PC-9 (cell line): ENCODE measurements at regions not wholly inside any gene's neighbourhood (a gene's known extent, or its start where the extent isn't known, plus 50 kb on each side); places are given as distances from the start of the nearest gene placed in this dataset.

Source experiments
- EZH2 ChIP-seq: fragments of 200-600 bp; sonication (generic); IDR thresholded peaks from 2 replicates; pipeline ENCODE4 v1.8.0; 2017; ENCODE audit warnings: antibody characterized with exemption, low read depth
- TF ChIP-seq, protein P1 (sequence below): fragments of 200-600 bp; sonication (generic); conservative IDR thresholded peaks from 2 replicates; pipeline ENCODE4 v1.6.1; 2017; ENCODE audit warnings: mixed run types, antibody characterized with exemption, mild to moderate bottlenecking, moderate library complexity

GRCh38 chr3:139732729-139733128 lies 55.0 kb upstream of the NMNAT3 start:
- TF ChIP-seq, protein P1, sequence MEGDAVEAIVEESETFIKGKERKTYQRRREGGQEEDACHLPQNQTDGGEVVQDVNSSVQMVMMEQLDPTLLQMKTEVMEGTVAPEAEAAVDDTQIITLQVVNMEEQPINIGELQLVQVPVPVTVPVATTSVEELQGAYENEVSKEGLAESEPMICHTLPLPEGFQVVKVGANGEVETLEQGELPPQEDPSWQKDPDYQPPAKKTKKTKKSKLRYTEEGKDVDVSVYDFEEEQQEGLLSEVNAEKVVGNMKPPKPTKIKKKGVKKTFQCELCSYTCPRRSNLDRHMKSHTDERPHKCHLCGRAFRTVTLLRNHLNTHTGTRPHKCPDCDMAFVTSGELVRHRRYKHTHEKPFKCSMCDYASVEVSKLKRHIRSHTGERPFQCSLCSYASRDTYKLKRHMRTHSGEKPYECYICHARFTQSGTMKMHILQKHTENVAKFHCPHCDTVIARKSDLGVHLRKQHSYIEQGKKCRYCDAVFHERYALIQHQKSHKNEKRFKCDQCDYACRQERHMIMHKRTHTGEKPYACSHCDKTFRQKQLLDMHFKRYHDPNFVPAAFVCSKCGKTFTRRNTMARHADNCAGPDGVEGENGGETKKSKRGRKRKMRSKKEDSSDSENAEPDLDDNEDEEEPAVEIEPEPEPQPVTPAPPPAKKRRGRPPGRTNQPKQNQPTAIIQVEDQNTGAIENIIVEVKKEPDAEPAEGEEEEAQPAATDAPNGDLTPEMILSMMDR = no peak
- no peak for TF ChIP-seq EZH2
